ENCODE measurements at regions not wholly inside any gene's neighbourhood (a gene's known extent, or its start where the extent isn't known, plus 50 kb on each side); places are given as distances from the start of the nearest gene placed in this dataset.
"Not testable (repeated sequence)": the region's sequence is repeated elsewhere in the genome, so short reads cannot be mapped to it uniquely, and the experiment has no call there.

- no peak for FAIRE-seq
- DNase-seq (ENCODE audit: insufficient read length, low spot score): no peak
- no peak for TF ChIP-seq CTCF (IDR thresholded peaks at IDR 0.05; ENCODE audit: insufficient read depth, missing control alignments)
Measured at GRCh38 chr3:86849991-86850390, 141.0 kb downstream of the VGLL3 start.

GRCh38 chr3:86845726-86846125, 145.2 kb downstream of the VGLL3 start:
- TF ChIP-seq CTCF (IDR thresholded peaks at IDR 0.05; ENCODE audit: insufficient read depth, missing control alignments): no peak
- DNase-seq (ENCODE audit: insufficient read length, low spot score): no peak
- FAIRE-seq: no peak

GRCh38 chr3:86838927-86839326, 152.0 kb downstream of the VGLL3 start:
- DNase-seq (ENCODE audit: insufficient read length, low spot score): no peak
- TF ChIP-seq CTCF (IDR thresholded peaks at IDR 0.05; ENCODE audit: insufficient read depth, missing control alignments): no peak
- no peak for FAIRE-seq

- no peak for TF ChIP-seq CTCF (IDR thresholded peaks at IDR 0.05; ENCODE audit: insufficient read depth, missing control alignments)
- DNase-seq (ENCODE audit: insufficient read length, low spot score) (no peak), FAIRE-seq (no peak)
Measured at GRCh38 chr3:86837871-86838270, 153.1 kb downstream of the VGLL3 start.

- DNase-seq (ENCODE audit: insufficient read length, low spot score): no peak
Measured at GRCh38 chr3:86830566-86830965, 160.4 kb downstream of the VGLL3 start.

GRCh38 chr3:86828751-86829150, 162.2 kb downstream of the VGLL3 start:
- TF ChIP-seq CTCF (IDR thresholded peaks at IDR 0.05; ENCODE audit: insufficient read depth, missing control alignments): no peak
- FAIRE-seq (no peak), DNase-seq (ENCODE audit: insufficient read length, low spot score) (no peak)

More at GRCh38 chr3:86830566-86830965, 160.4 kb downstream of the VGLL3 start:
- FAIRE-seq: no peak
- TF ChIP-seq CTCF (IDR thresholded peaks at IDR 0.05; ENCODE audit: insufficient read depth, missing control alignments): no peak

- FAIRE-seq; DNase-seq (ENCODE audit: insufficient read length, low spot score): not testable (repeated sequence)
Measured at GRCh38 chr3:86827582-86827981, 163.4 kb downstream of the VGLL3 start.

- DNase-seq (ENCODE audit: insufficient read length, low spot score): no peak
- TF ChIP-seq CTCF (IDR thresholded peaks at IDR 0.05; ENCODE audit: insufficient read depth, missing control alignments): no peak
- no peak for FAIRE-seq
Measured at GRCh38 chr3:86826292-86826691, 164.7 kb downstream of the VGLL3 start.
